Keratinocyte (primary cell): ENCODE measurements at regions not wholly inside any gene's neighbourhood (a gene's known extent, or its start where the extent isn't known, plus 50 kb on each side); places are given as distances from the start of the nearest gene placed in this dataset.

Experiments used
- DNase-seq: peaks from one replicate; pipeline ENCODE4 v3.0.0-alpha.2; 2011; ENCODE audit warnings: low read depth, missing footprints, low spot score
- FAIRE-seq: peaks from 2 replicates; lab custom pipeline; 2011; peaks lifted over from hg19 to GRCh38; lab: Jason Lieb, UNC
- H2AFZ ChIP-seq: 2 replicates; pipeline ENCODE4 v1.6.0; 2012; ENCODE audit warnings: low read length, control low read depth, inconsistent platforms; ENCODE audit not compliant: control insufficient read depth
- H3K27ac ChIP-seq: 2 replicates; pipeline ENCODE4 v1.5.1; 2011; ENCODE audit warnings: low read length; ENCODE audit not compliant: control insufficient read depth, insufficient read depth
- H3K27me3 ChIP-seq: 3 replicates; pipeline ENCODE4 v1.6.0; 2011; ENCODE audit warnings: low read length; ENCODE audit not compliant: control insufficient read depth, insufficient read depth; ENCODE audit errors: extremely low read depth
- H3K36me3 ChIP-seq, 2 experiments: 2 replicates in 1 of 2; 3 replicates in 1 of 2; pipeline ENCODE4 v1.5.1; 2011; ENCODE audit warnings: low read length in 2 of 2, mild to moderate bottlenecking in 1 of 2; ENCODE audit not compliant: control insufficient read depth in 2 of 2, insufficient read depth in 2 of 2; ENCODE audit errors: extremely low read depth in 1 of 2
- H3K4me1 ChIP-seq: 3 replicates; pipeline ENCODE4 v1.5.1; 2011; ENCODE audit warnings: low read length; ENCODE audit not compliant: control insufficient read depth, insufficient read depth; ENCODE audit errors: extremely low read depth
- H3K4me2 ChIP-seq: 3 replicates; pipeline ENCODE4 v1.6.0; 2011; ENCODE audit warnings: low read depth, low read length; ENCODE audit not compliant: control insufficient read depth, insufficient read depth; ENCODE audit errors: extremely low read depth
- H3K4me3 ChIP-seq, 3 experiments: fragments of 200-600 bp in 1 of 3; sonication (generic) in 1 of 3; 2 replicates in 2 of 3; 3 replicates in 1 of 3; pipeline ENCODE4 v1.5.1; 2011 to 2016; ENCODE audit warnings: low read length in 3 of 3, mild to moderate bottlenecking in 3 of 3, control low read depth in 2 of 3, inconsistent platforms in 1 of 3, low read depth in 1 of 3, mixed read lengths in 1 of 3, mixed run types in 1 of 3, moderate library complexity in 1 of 3; ENCODE audit not compliant: control insufficient read depth in 2 of 3, insufficient read depth in 2 of 3; ENCODE audit errors: extremely low read depth in 1 of 3
- H3K79me2 ChIP-seq: 2 replicates; pipeline ENCODE4 v1.6.0; 2012; ENCODE audit warnings: low read length; ENCODE audit not compliant: control insufficient read depth, insufficient read depth
- H3K9ac ChIP-seq: 3 replicates; pipeline ENCODE4 v1.6.0; 2011; ENCODE audit warnings: low read length; ENCODE audit not compliant: control insufficient read depth, insufficient read depth; ENCODE audit errors: extremely low read depth
- H3K9me1 ChIP-seq: 3 replicates; pipeline ENCODE4 v1.6.0; 2011; ENCODE audit warnings: low read length; ENCODE audit not compliant: control insufficient read depth, insufficient read depth; ENCODE audit errors: extremely low read depth
- H3K9me3 ChIP-seq: 2 replicates; pipeline ENCODE4 v1.5.1; 2012; ENCODE audit warnings: low read depth, low read length; ENCODE audit not compliant: control insufficient read depth
- H4K20me1 ChIP-seq: 3 replicates; pipeline ENCODE4 v1.6.0; 2011; ENCODE audit warnings: low read length; ENCODE audit not compliant: control insufficient read depth, insufficient read depth; ENCODE audit errors: extremely low read depth
- EZH2 ChIP-seq: IDR thresholded peaks from one replicate; pipeline ENCODE4 v1.6.1; 2012; ENCODE audit warnings: inconsistent platforms, mild to moderate bottlenecking, low read length, moderate library complexity
- dilution Hi-C: fragments of 300-500 bp; cut with MboI; formaldehyde crosslinking; loops from one replicate; pipeline ENCODE4 v1.7.0; 2020; ENCODE audit warnings: low sequenced_read_pairs; ENCODE audit not compliant: extremely low pct_ligation_motif_present
- TF ChIP-seq, protein P1 (sequence below), 3 experiments: IDR thresholded peaks in 1 of 3; conservative IDR thresholded peaks in 1 of 3; optimal IDR thresholded peaks in 1 of 3; 2 replicates in 2 of 3; 3 replicates in 1 of 3; pipeline versions ENCODE3 to v1.5.1; 2011; ENCODE audit warnings: low read length in 3 of 3, mild to moderate bottlenecking in 3 of 3, moderate library complexity in 2 of 3, control low read depth in 1 of 3, inconsistent platforms in 1 of 3; ENCODE audit not compliant: insufficient read depth in 2 of 3; ENCODE audit errors: extremely low read depth in 1 of 3

DNA sequence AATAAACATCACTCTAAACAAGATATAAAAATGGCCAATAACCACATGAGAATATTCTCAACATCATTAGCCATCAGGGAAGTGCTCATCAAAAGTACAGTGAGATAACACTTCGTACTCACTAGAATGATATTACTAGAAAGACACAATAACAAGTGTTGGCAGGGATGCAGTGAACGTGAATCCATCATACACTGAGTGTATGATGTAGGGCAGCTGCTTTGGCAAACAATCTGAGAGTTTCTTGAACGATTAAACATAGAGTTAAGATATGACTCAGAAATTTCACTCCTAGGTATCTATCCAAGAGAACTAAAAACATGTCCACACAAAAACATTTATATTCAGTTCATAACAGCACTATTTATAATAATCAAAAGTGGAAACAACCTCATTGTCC lies 368.9 kb downstream of the PID1 start:
- H3K9me1 ChIP-seq: no peaks in the 10 kb centered on the region
- no peaks in the 10 kb centered on the region for H3K27me3 ChIP-seq
- dilution Hi-C loops: no loop called here
- FAIRE-seq (no peak), DNase-seq (no peak)
- H3K79me2 ChIP-seq: no peaks in the 10 kb centered on the region
- no peaks in the 10 kb centered on the region for H3K36me3 ChIP-seq
- no peak overlapping the region for H3K4me3 ChIP-seq
- no peaks in the 10 kb centered on the region for H4K20me1 ChIP-seq
- H2AFZ ChIP-seq: no peak overlapping the region
- TF ChIP-seq, protein P1, sequence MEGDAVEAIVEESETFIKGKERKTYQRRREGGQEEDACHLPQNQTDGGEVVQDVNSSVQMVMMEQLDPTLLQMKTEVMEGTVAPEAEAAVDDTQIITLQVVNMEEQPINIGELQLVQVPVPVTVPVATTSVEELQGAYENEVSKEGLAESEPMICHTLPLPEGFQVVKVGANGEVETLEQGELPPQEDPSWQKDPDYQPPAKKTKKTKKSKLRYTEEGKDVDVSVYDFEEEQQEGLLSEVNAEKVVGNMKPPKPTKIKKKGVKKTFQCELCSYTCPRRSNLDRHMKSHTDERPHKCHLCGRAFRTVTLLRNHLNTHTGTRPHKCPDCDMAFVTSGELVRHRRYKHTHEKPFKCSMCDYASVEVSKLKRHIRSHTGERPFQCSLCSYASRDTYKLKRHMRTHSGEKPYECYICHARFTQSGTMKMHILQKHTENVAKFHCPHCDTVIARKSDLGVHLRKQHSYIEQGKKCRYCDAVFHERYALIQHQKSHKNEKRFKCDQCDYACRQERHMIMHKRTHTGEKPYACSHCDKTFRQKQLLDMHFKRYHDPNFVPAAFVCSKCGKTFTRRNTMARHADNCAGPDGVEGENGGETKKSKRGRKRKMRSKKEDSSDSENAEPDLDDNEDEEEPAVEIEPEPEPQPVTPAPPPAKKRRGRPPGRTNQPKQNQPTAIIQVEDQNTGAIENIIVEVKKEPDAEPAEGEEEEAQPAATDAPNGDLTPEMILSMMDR (optimal IDR thresholded peaks at IDR 0.05 in 1 of 3, IDR thresholded peaks at IDR 0.05 in 1 of 3, conservative IDR thresholded peaks at IDR 0.05 in 1 of 3; ENCODE audit: extremely low read depth in 1 of 3, insufficient read depth in 2 of 3, low read length in 3 of 3): no peak
- TF ChIP-seq EZH2: no peak
- no peak overlapping the region for H3K4me2 ChIP-seq
- H3K4me1 ChIP-seq: no peaks in the 10 kb centered on the region
- no peak overlapping the region for H3K9ac ChIP-seq
- no peak overlapping the region for H3K27ac ChIP-seq
- H3K9me3 ChIP-seq: no peaks in the 10 kb centered on the region

DNA sequence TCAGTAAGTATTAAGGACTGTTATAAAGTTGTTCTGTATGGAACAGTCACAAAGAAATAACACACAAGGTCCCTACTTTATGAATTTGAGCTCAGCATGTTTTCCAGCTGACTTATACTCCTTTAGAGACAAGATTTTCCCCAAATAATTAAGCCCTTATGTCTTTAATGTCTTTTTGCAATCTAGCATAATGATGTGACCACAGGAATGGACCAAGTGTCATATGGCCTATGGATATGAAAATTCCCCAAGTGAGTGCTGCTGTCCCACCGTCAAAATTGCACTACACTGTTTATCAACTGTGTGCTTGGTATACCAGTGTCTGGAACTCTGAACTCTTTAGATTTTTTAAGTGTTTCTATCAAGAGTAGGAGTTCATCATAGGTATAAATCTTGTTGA lies 369.6 kb downstream of the PID1 start:
- no peak overlapping the region for H3K27ac ChIP-seq
- no peak overlapping the region for H3K9ac ChIP-seq
- dilution Hi-C loops: no loop called here
- H2AFZ ChIP-seq: no peak overlapping the region
- no peaks in the 10 kb centered on the region for H3K9me3 ChIP-seq
- no peak overlapping the region for H3K4me3 ChIP-seq
- FAIRE-seq: no peak
- H4K20me1 ChIP-seq: no peaks in the 10 kb centered on the region
- H3K4me2 ChIP-seq: no peak overlapping the region
- H3K79me2 ChIP-seq: no peaks in the 10 kb centered on the region
- no peaks in the 10 kb centered on the region for H3K9me1 ChIP-seq
- H3K36me3 ChIP-seq: no peaks in the 10 kb centered on the region
- TF ChIP-seq, protein P1 (optimal IDR thresholded peaks at IDR 0.05 in 1 of 3, IDR thresholded peaks at IDR 0.05 in 1 of 3, conservative IDR thresholded peaks at IDR 0.05 in 1 of 3; ENCODE audit: extremely low read depth in 1 of 3, insufficient read depth in 2 of 3, low read length in 3 of 3): no peak
- TF ChIP-seq EZH2: no peak
- DNase-seq: no peak
- H3K27me3 ChIP-seq: no peaks in the 10 kb centered on the region
- no peaks in the 10 kb centered on the region for H3K4me1 ChIP-seq
